OCI-LY7 (cell line): ENCODE measurements at regions not wholly inside any gene's neighbourhood (a gene's known extent, or its start where the extent isn't known, plus 50 kb on each side); places are given as distances from the start of the nearest gene placed in this dataset.

Experiments used
- BruUV-seq: library from RNA; stranded (reverse); fragments of 400-500 nt; replicated peaks from 2 replicates; lab custom pipeline; 2021; lab: Mats Ljungman, UMichigan
- CTCF ChIA-PET: fragments of 300-600 bp; sonication (Branson Sonifier 250); formaldehyde crosslinking; loops from one replicate; lab custom pipeline; 2022; ENCODE audit warnings: antibody characterized with exemption; ENCODE audit not compliant: unreplicated experiment; lab: Charles Lee
- POLR2A ChIA-PET: fragments of 300-600 bp; sonication (Branson Sonifier 250); formaldehyde crosslinking; loops from one replicate; lab custom pipeline; 2022; ENCODE audit warnings: antibody characterized with exemption; lab: Charles Lee
- DNase-seq: peaks from one replicate; pipeline ENCODE4 v3.0.0-alpha.2; 2015; ENCODE audit warnings: low spot score
- H2AFZ ChIP-seq: fragments of 200-600 bp; sonication (generic), shearing (Covaris generic); 2 replicates; pipeline ENCODE4 v1.6.1; 2014; ENCODE audit warnings: mild to moderate bottlenecking, antibody characterized with exemption, low read length, moderate library complexity
- H3K27ac ChIP-seq: fragments of 200-600 bp; sonication (generic); 2 replicates; pipeline ENCODE4 v1.5.1; 2014; ENCODE audit warnings: mixed run types, low read depth, mild to moderate bottlenecking, moderate library complexity, low read length, inconsistent platforms; ENCODE audit not compliant: poor library complexity, severe bottlenecking
- H3K36me3 ChIP-seq: fragments of 200-600 bp; sonication (generic); 2 replicates; pipeline ENCODE4 v1.6.1; 2014; ENCODE audit warnings: mild to moderate bottlenecking, antibody characterized with exemption, low read length, moderate library complexity, mixed read lengths; ENCODE audit not compliant: insufficient read depth
- H3K4me1 ChIP-seq: fragments of 200-600 bp; sonication (generic); 2 replicates; pipeline ENCODE4 v1.5.1; 2014; ENCODE audit warnings: mild to moderate bottlenecking, low read length; ENCODE audit not compliant: insufficient read depth, poor library complexity, severe bottlenecking
- H3K4me2 ChIP-seq: fragments of 200-600 bp; sonication (generic); 2 replicates; pipeline ENCODE4 v1.6.1; 2014; ENCODE audit warnings: mild to moderate bottlenecking, low read length
- H3K4me3 ChIP-seq: fragments of 200-600 bp; sonication (generic); 2 replicates; pipeline ENCODE4 v1.5.1; 2014; ENCODE audit warnings: mild to moderate bottlenecking, low read depth, low read length; ENCODE audit not compliant: poor library complexity, severe bottlenecking
- H3K79me2 ChIP-seq: fragments of 200-600 bp; sonication (generic); 2 replicates; pipeline ENCODE4 v1.6.1; 2016; ENCODE audit warnings: low read depth, mild to moderate bottlenecking, low read length, moderate library complexity, mixed read lengths; ENCODE audit not compliant: insufficient read depth
- H3K9me2 ChIP-seq: fragments of 200-600 bp; sonication (generic); 2 replicates; pipeline ENCODE4 v1.6.1; 2016; ENCODE audit warnings: mild to moderate bottlenecking, low read length, mixed read lengths; ENCODE audit not compliant: insufficient read depth
- H3K9me3 ChIP-seq: fragments of 200-600 bp; sonication (generic); 2 replicates; pipeline ENCODE4 v1.6.1; 2014; ENCODE audit warnings: mild to moderate bottlenecking, mixed run types, low read length, mixed read lengths
- H4K20me1 ChIP-seq: fragments of 200-600 bp; sonication (generic); 2 replicates; pipeline ENCODE4 v1.6.1; 2014; ENCODE audit warnings: mild to moderate bottlenecking, antibody characterized with exemption, low read length, moderate library complexity, mixed read lengths; ENCODE audit not compliant: insufficient read depth
- CTCF ChIP-seq: fragments of 200-600 bp; sonication (generic); conservative IDR thresholded peaks from 2 replicates; pipeline ENCODE4 v1.5.1; 2014; ENCODE audit warnings: mild to moderate bottlenecking, antibody characterized with exemption, low read length, moderate library complexity, mixed read lengths
- EZH2phosphoT487 ChIP-seq: fragments of 200-600 bp; sonication (generic); IDR thresholded peaks from 2 replicates; pipeline ENCODE4 v1.6.1; 2018; ENCODE audit warnings: low read depth, borderline replicate concordance, mild to moderate bottlenecking, mixed run types, antibody characterized with exemption, low read length, moderate library complexity, mixed read lengths
- intact Hi-C: fragments of 100-400 bp; cut with micrococcal nuclease; formaldehyde crosslinking; loops from one replicate; pipeline ENCODE4 v1.10.0; 2022; ENCODE audit not compliant: unreplicated experiment

GRCh38 chr15:77839970-77840905, 207.5 kb upstream of the LINGO1 start:
- CTCF ChIA-PET: no interaction called here
- Histone ChIP-seq H4K20me1 (no peaks in the 10 kb centered on the region), H2AFZ (no peak overlapping the region), H3K9me2 (no peaks in the 10 kb centered on the region), H3K4me1 (no peaks in the 10 kb centered on the region), H3K27ac (no peak overlapping the region), H3K4me2 (no peak overlapping the region), H3K36me3 (no peaks in the 10 kb centered on the region), H3K79me2 (no peaks in the 10 kb centered on the region), H3K9me3 (peaks cover 5% of the 10 kb centered on the region), H3K4me3 (no peak overlapping the region)
- no peak for TF ChIP-seq CTCF
- TF ChIP-seq EZH2phosphoT487: no peak
- intact Hi-C loops: no loop called here
- no TSS peak for BruUV-seq
- POLR2A ChIA-PET: no interaction called here
- no peak for DNase-seq

GRCh38 chr15:77839456-77839855, 206.7 kb upstream of the LINGO1 start:
- POLR2A ChIA-PET: no interaction called here

More at GRCh38 chr15:77839456-77839855, 206.7 kb upstream of the LINGO1 start:
- no peak overlapping the region for H3K27ac ChIP-seq
- no peaks in the 10 kb centered on the region for H3K36me3 ChIP-seq
- DNase-seq: no peak
- intact Hi-C loops: no loop called here
- H3K4me2 ChIP-seq: no peak overlapping the region
- H3K9me2 ChIP-seq: no peaks in the 10 kb centered on the region
- BruUV-seq: no TSS peak
- TF ChIP-seq EZH2phosphoT487 (no peak), CTCF (no peak)
- CTCF ChIA-PET: no interaction called here
- H3K4me3 ChIP-seq: no peak overlapping the region
- no peaks in the 10 kb centered on the region for H4K20me1 ChIP-seq
- H3K79me2 ChIP-seq: no peaks in the 10 kb centered on the region
- no peak overlapping the region for H2AFZ ChIP-seq
- H3K9me3 ChIP-seq: no peaks in the 10 kb centered on the region; the same call in 1 of the 2 replicates
- no peaks in the 10 kb centered on the region for H3K4me1 ChIP-seq
